Posterior cingulate gyrus (tissue), 11 donors: ENCODE measurements at regions not wholly inside any gene's neighbourhood (a gene's known extent, or its start where the extent isn't known, plus 50 kb on each side); places are given as distances from the start of the nearest gene placed in this dataset.
"Not testable (repeated sequence)": the region's sequence is repeated elsewhere in the genome, so short reads cannot be mapped to it uniquely, and the experiment has no call there.

ENCODE experiments used
- DNase-seq, 10 donors: peaks; one replicate each; pipeline versions ENCODE4 v3.0.0 to v3.0.0-alpha.2; 2020 to 2021; ENCODE audit warnings: mixed read lengths in 3 of 10
- intact Hi-C: fragments of 100-400 bp; cut with DNase I; formaldehyde crosslinking; loops from one replicate; pipeline ENCODE4 v1.15.1; 2023

- intact Hi-C loops: no loop called here
These were observed 374.9 kb upstream of the IRAK1BP1 start for GRCh38 chr6:78492351-78493017.

GRCh38 chr6:78500299-78501089 lies 366.9 kb upstream of the IRAK1BP1 start:
- DNase-seq: no peak
- intact Hi-C loops: no loop called here

More at GRCh38 chr6:78492351-78493017, 374.9 kb upstream of the IRAK1BP1 start:
- no peak for DNase-seq

GRCh38 chr6:78502386-78502887 lies 364.9 kb upstream of the IRAK1BP1 start:
- peak in 2 of 10 donors; percentile 53 to 55 for DNase-seq

GRCh38 chr6:78505178-78505577 lies 362.2 kb upstream of the IRAK1BP1 start:
- intact Hi-C loops: no loop called here
- DNase-seq: no peak

More at GRCh38 chr6:78502386-78502887, 364.9 kb upstream of the IRAK1BP1 start:
- intact Hi-C loops: no loop called here

GRCh38 chr6:78511009-78511408 lies 356.3 kb upstream of the IRAK1BP1 start:
- intact Hi-C loops: no loop called here
- no peak for DNase-seq

- intact Hi-C loops: no loop called here
- DNase-seq: no peak
These were observed 353.5 kb upstream of the IRAK1BP1 start for GRCh38 chr6:78513856-78514255.

GRCh38 chr6:78515271-78515670 lies 352.1 kb upstream of the IRAK1BP1 start:
- intact Hi-C loops: no loop called here
- no peak for DNase-seq

GRCh38 chr6:78517399-78517798 lies 350.0 kb upstream of the IRAK1BP1 start:
- intact Hi-C loops: no loop called here
- no peak for DNase-seq

- intact Hi-C loops: no loop called here
- no peak for DNase-seq
These were observed 343.7 kb upstream of the IRAK1BP1 start for GRCh38 chr6:78523622-78524021.

- peak in 4 of 10 donors; percentile 3 to 76 (median 16) for DNase-seq
- intact Hi-C loops: no loop called here
These were observed 341.4 kb upstream of the IRAK1BP1 start for GRCh38 chr6:78525976-78526375.

- intact Hi-C loops: no loop called here
These were observed 340.9 kb upstream of the IRAK1BP1 start for GRCh38 chr6:78526432-78526831.

GRCh38 chr6:78528926-78529325 lies 338.4 kb upstream of the IRAK1BP1 start:
- DNase-seq: no peak
- intact Hi-C loops: no loop called here

More at GRCh38 chr6:78526432-78526831, 340.9 kb upstream of the IRAK1BP1 start:
- no peak for DNase-seq

GRCh38 chr6:78530208-78530607 lies 337.1 kb upstream of the IRAK1BP1 start:
- no peak for DNase-seq
- intact Hi-C loops: no loop called here

GRCh38 chr6:78533426-78533825 lies 333.9 kb upstream of the IRAK1BP1 start:
- intact Hi-C loops: no loop called here
- DNase-seq: no peak

- intact Hi-C loops: no loop called here
- DNase-seq: no peak
These were observed 333.5 kb upstream of the IRAK1BP1 start for GRCh38 chr6:78533876-78534275.

GRCh38 chr6:78538002-78538401 lies 329.3 kb upstream of the IRAK1BP1 start:
- DNase-seq: no peak
- intact Hi-C loops: no loop called here

- intact Hi-C loops, DNase-seq: not testable (repeated sequence)
These were observed 319.7 kb upstream of the IRAK1BP1 start for GRCh38 chr6:78547636-78548035.

- intact Hi-C loops: no loop called here
- no peak for DNase-seq
These were observed 316.0 kb upstream of the IRAK1BP1 start for GRCh38 chr6:78551361-78551760.

GRCh38 chr6:78552435-78552834 lies 314.9 kb upstream of the IRAK1BP1 start:
- intact Hi-C loops: no loop called here
- DNase-seq: no peak

GRCh38 chr6:78554341-78554740 lies 313.0 kb upstream of the IRAK1BP1 start:
- intact Hi-C loops: no loop called here

GRCh38 chr6:78559056-78559455 lies 308.3 kb upstream of the IRAK1BP1 start:
- intact Hi-C loops: no loop called here
- DNase-seq: no peak

More at GRCh38 chr6:78554341-78554740, 313.0 kb upstream of the IRAK1BP1 start:
- DNase-seq: no peak

- DNase-seq: no peak
- intact Hi-C loops: no loop called here
These were observed 306.3 kb upstream of the IRAK1BP1 start for GRCh38 chr6:78561015-78561414.
